ENCODE measurements at regions not wholly inside any gene's neighbourhood (a gene's known extent, or its start where the extent isn't known, plus 50 kb on each side); places are given as distances from the start of the nearest gene placed in this dataset.

- no peak for DNase-seq
Observed at GRCh38 chr6:108734271-108734922, 113.8 kb upstream of the ARMC2 start.

DNA sequence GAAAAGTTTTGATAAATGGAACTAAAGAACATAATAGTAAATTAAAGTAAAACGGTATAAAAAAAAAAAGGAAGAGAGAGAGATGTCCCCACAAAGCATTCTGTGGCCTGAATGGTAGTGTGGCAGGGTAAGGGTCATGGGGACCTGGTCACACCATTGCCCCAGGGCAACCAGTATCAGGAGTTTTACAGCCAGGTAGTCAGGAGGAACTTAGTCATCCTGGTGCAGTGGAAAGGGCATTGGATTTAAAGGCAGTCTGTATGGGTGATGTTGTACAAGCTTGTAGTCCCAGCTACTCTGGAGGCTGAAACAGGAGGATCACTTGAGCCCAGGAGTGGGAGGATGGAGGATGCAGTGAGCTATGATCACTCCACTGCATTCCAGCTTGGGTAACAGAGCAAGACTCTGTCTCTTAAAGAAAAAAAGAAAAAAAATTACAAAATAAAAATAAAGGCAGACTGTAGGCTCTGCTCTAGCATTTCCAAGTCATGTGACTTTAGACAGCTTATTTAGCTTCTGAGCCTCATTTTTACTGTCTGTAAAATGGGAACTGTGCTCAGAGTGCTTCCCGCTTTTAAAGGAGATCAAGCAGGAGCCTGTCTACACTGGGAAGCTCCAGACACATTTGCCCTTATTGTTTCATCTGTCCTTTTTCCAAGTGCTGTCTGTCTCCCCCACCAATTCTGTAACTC is 112.8 kb upstream of the ARMC2 start:
- DNase-seq, result no peak

GRCh38 chr6:108736002-108736361 is 112.2 kb upstream of the ARMC2 start:
- no peak for DNase-seq

DNA sequence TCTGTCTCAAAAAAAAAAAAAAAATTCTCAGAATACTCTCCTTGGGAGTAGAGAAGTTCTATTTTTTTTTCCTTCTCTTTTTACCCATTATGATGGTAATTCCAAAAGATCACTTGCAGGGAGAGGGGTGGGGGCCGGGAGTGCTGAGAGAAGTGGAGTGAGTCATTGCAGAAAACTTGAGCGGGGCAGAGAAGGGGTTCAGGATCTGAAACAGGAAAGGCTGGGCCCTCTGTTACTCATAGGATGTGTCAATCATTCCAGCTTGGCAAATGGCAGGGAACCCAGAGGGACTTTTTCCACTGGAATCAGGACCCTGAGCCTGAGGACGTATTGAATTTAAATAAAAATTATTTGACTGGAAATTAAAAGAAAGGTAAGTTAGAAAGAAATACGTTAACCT is 111.4 kb upstream of the ARMC2 start:
- DNase-seq, result no peak

DNA sequence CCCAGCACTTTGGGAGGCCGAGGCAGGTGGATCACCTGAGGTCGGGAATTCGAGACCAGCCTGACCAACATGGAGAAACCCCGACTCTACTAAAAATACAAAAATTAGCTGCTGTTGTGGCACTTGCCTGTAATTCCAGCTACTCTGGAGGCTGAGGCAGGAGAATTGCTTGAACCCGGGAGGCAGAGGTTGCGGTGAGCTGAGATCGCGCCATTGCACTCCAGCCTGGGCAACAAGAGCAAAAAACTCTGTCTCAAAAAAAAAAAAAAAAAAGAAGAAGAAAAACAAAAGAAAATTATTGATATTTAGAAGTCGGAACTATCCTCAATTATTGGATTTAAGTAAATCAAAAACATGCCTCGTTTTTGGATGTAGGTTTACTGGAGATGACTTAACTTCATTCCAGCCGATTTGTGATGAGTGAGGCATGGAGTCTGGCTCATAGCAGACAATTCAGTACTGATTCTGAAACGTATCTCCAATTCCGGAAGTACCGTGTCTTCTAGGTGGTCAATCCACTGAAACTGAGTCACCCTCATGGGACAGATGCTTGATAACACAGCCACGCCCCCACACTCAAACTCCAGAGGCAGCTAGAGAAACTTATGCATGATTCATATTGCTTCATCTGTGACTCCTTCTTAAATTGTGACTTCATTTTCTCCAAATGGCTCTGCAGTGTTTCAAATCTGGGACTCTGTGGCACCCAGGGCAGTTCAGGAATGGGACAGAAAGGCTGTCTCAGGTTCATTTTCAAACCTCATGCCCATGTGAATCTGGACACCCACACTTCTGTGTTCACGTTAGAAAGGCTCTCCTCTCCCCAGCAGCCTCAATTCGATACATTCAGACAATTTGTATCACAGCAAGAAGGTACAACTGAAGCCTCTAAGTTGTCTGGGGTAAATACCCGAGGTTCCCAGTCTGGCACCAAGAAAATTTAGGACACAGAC is 110.4 kb upstream of the ARMC2 start:
- DNase-seq, result no peak

- no peak for DNase-seq
Observed at GRCh38 chr6:108738684-108739416, 109.4 kb upstream of the ARMC2 start.

DNA sequence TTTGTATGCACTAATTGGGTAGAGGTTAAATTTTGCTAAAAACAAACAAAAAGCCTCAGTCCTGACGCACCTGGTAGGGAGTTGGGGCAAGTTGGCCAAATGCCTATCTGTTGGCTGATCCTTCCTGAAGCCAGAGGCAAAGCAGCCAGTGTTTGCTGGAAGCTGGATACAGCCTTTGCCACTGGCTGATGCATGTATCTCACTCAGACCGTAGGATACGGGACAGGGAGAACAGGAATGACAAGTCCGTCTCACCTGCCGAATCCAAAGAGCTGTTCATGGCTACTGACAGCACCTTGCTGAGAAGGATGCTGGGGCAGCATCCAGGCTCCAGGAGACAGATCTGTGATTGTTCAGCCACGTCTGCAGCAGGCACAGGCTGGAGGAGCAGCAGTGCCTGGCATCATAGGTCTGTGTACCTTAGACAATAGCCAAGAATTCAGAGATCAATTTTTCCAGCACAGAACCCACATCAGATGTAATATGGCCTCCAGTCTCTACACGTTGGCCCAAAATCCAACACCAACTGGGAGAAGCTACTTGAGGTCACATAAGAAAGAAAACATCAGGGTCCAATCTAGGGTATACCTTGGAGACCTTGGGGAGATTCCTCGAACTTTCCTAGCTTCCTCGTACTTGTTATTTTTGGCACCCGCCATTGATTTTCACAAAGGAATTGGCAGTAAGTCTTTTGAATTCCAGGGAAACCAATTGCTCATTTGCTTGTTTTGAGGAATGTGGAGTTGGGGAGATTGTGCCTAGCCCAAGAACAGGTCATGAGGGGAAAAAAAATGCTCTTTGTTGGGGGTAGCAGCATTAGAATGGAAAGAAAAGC is 108.5 kb upstream of the ARMC2 start:
- DNase-seq, result no peak

- no peak for DNase-seq
Observed at GRCh38 chr6:108741331-108741989, 106.8 kb upstream of the ARMC2 start.

GRCh38 chr6:108742041-108742440 is 106.2 kb upstream of the ARMC2 start:
- no peak for DNase-seq

GRCh38 chr6:108744244-108744972 is 103.8 kb upstream of the ARMC2 start:
- no peak for DNase-seq

DNA sequence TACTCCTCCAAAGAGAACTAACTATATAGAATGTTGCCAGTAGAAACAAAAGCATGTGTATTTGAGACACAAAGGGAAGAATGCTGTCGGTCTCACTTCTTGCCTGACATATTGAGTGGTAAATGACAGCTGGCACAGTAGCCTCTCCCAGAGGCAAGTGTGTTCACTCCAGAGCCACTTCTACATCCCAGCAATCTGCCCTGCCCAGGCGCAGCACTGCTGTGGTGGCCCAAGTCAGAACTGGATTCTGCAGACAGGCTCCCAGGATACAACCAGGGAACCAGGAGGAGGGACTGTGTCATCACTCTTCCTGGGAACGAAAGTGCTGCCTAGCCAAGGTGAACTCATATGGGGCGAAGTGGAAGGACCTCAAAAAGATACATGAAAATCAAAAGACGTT is 103.2 kb upstream of the ARMC2 start:
- no peak for DNase-seq

- no peak for DNase-seq
Observed at GRCh38 chr6:108745664-108746336, 102.4 kb upstream of the ARMC2 start.

DNA sequence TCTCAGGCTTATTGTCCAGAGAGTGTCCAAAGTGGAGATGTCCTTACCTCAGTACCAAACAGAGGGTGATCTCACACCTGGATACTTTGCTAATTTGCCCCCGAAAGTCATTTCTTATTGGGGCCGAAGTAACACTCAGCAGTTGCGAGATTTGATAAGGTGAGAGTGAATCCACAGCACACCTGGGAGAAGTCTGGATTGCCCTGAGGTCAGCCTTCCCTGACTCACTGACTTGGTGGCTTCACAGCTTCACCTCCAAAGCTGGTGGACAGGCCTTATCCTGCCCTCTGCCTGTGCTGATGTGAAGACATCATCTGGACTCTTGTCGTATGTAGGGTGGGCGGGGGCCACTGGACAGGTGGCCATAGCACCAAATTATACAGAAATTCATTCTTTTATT is 101.9 kb upstream of the ARMC2 start:
- no peak for DNase-seq

GRCh38 chr6:108746836-108747575 is 101.2 kb upstream of the ARMC2 start:
- peak; percentile 43 for DNase-seq

DNA sequence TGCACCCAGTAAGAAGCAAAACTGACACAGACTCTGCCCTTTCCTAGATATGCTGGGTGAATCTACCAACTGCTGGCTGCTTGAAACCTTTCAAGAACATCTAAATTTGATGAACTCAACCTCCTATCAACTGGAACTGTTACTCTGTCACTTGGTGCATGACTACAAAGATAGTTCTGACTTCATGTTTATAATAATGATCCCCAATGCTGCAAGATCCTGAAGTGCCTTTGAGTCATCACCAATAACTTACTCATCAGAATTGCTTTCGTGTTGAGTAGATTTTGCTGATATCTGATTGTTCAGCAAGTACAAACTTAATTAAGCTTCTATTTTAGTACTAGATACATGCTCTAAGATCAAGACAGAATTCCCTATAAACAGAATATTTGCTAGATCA is 100.2 kb upstream of the ARMC2 start:
- no peak for DNase-seq

DNA sequence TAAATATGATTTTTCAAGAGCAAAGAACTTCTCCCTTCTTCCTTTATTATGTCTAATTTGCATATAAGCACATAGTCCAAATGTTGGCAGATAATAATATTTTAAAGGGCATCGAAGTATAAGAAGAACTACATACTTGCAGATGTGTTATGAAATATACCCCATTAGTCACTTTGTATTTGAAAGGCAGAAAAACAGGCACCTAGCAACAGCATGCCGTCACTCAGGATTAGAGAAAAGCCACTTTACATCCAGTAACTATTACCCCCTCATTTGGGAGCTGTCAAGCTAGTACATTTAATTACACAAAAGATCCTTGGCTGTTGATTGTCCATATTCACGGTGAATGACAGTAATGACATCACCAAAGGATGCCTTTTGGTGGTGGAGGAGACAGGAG is 99.3 kb upstream of the ARMC2 start:
- DNase-seq, result no peak

DNA sequence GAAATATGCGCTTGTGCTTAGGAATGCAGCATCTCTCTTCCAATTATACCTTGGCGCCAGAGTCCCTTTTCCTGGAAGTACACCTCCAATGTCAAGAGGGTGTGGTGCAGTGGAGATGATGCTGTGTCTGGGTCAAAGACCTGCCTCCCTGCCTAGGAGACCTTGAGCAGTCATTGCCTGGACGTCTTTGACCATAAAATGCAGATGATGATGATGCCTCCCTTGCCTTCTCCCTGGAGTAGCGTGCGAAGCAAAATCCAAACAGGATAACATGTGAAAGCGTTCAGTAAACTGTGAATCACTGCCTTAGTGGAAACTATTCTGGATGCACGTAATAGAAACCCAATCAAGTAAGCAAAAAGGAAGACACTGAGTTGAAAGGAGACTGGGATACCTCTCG is 97.4 kb upstream of the ARMC2 start:
- no peak for DNase-seq

DNA sequence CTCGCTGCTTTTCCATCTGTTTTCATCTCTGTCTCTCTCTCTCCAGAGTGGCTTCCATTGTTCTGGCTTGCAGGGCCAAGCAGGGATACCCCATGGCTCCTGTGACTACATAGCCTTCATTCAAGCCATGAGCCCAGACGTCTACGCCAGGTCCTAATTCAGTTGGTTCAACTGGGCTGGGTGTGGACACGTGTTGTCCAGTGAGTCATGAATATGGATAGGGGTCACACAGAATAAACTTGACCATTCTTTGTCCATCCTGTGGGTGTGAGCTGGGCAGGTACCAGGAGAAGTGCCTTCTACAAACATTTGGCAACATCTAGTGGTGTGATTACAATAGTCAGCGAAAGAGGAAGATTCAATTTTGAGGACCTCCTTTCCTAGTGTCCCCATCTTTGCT is 96.9 kb upstream of the ARMC2 start:
- DNase-seq, result no peak
